22Rv1 (cell line): ENCODE measurements at regions not wholly inside any gene's neighbourhood (a gene's known extent, or its start where the extent isn't known, plus 50 kb on each side); places are given as distances from the start of the nearest gene placed in this dataset.

ENCODE experiments used
- H3K27ac ChIP-seq: fragments of 450-650 bp; 2 replicates; pipeline ENCODE4 v1.5.1; 2017
- CTCF ChIP-seq: fragments of 450-650 bp; IDR thresholded peaks from 2 replicates; pipeline ENCODE4 v1.5.1; 2017; ENCODE audit warnings: mild to moderate bottlenecking
- ZFX ChIP-seq: fragments of 450-650 bp; IDR thresholded peaks from 2 replicates; pipeline ENCODE4 v1.6.1; 2017; ENCODE audit warnings: antibody characterized with exemption, borderline replicate concordance

- TF ChIP-seq ZFX (no peak), CTCF (no peak)
- no peak overlapping the region for H3K27ac ChIP-seq
Measured at GRCh38 chr6:9810286-9810685, 604.6 kb downstream of the TFAP2A start.

- H3K27ac ChIP-seq = no peak overlapping the region
- TF ChIP-seq CTCF (no peak), ZFX (no peak)
Measured at GRCh38 chr6:9806195-9806594, 608.7 kb downstream of the TFAP2A start.

GRCh38 chr6:9801249-9801754, 613.6 kb downstream of the TFAP2A start:
- no peak overlapping the region for H3K27ac ChIP-seq
- no peak for TF ChIP-seq ZFX
- TF ChIP-seq CTCF = no peak

GRCh38 chr6:9799582-9799981, 615.3 kb downstream of the TFAP2A start:
- no peak overlapping the region for H3K27ac ChIP-seq
- TF ChIP-seq ZFX (no peak), CTCF (no peak)

GRCh38 chr6:9796827-9797226, 618.0 kb downstream of the TFAP2A start:
- TF ChIP-seq ZFX (no peak), CTCF (no peak)
- no peak overlapping the region for H3K27ac ChIP-seq

GRCh38 chr6:9795880-9796279, 619.0 kb downstream of the TFAP2A start:
- H3K27ac ChIP-seq = no peak overlapping the region
- no peak for TF ChIP-seq ZFX

- H3K27ac ChIP-seq = no peak overlapping the region
- no peak for TF ChIP-seq ZFX
Measured at GRCh38 chr6:9789201-9789600, 625.7 kb downstream of the TFAP2A start.

- H3K27ac ChIP-seq = no peak overlapping the region
- TF ChIP-seq ZFX (no peak), CTCF (no peak)
Measured at GRCh38 chr6:9784786-9785185, 630.1 kb downstream of the TFAP2A start.
